ENCODE measurements at regions not wholly inside any gene's neighbourhood (a gene's known extent, or its start where the extent isn't known, plus 50 kb on each side); places are given as distances from the start of the nearest gene placed in this dataset.

GRCh38 chr2:236745420-236746210 lies 176.0 kb downstream of the ACKR3 start:
- no peak for DNase-seq (ENCODE audit: low spot score)

- no peak for DNase-seq (ENCODE audit: low spot score)
Observed at GRCh38 chr2:236746833-236747232, 177.2 kb downstream of the ACKR3 start.

DNA sequence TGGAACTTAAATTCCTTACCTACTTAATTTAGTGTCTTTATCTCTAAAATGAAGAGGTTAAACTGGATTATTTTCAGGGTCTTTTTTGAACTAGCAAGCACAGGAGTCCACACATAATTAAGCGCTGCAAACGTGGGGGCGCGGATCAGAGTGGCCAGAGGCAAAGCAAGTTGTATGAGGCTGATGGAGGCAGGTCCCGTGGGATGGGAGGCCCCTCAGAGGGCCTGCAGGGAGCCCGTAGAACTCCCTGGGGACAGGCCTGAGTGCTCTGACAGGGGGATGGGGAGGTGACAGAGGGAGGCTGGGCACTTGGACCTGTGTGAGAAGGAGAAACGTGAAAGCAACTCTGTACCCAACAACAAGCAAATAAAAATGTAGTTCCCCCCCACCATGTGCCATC lies 177.8 kb downstream of the ACKR3 start:
- no peak for DNase-seq (ENCODE audit: low spot score)

DNA sequence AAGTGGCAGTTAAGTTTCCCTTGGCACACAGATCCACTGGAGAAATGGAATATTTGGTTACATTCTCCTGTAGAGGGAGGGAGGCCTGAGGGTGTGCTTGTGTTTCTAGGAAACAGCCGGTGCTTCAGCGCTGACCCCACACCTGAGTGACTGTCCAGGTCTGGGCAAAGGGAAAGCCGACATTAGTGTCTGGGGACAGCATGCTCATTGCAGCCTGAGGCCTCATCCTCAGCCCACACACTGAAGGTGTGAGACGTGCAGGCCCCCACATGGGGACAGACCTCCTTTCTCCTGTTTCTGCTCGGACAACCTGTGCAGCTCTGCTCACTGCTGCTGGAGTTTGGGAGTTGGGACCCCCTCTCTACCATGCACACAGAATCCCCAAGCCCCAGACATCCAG lies 178.3 kb downstream of the ACKR3 start:
- no peak for DNase-seq (ENCODE audit: low spot score)

DNA sequence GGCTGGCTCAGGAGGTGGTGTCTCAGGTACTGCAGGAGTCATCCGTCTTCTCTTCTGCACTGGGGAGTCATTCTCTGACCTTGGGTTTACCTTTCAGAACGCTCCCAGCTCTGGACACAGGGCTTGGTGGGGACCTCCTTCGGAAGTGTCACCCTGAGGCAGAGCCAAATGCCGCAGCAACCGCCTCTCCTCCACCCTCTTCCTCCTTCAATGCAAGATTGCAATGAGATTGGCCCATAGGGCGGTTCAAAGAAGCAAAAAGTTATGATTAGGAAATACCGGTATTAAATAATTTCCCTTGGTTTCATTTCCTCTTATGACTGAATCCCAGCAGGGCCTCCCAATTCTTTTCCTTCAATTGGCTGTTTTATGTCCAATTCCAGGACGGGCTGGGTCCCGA lies 178.8 kb downstream of the ACKR3 start:
- no peak for DNase-seq (ENCODE audit: low spot score)

DNA sequence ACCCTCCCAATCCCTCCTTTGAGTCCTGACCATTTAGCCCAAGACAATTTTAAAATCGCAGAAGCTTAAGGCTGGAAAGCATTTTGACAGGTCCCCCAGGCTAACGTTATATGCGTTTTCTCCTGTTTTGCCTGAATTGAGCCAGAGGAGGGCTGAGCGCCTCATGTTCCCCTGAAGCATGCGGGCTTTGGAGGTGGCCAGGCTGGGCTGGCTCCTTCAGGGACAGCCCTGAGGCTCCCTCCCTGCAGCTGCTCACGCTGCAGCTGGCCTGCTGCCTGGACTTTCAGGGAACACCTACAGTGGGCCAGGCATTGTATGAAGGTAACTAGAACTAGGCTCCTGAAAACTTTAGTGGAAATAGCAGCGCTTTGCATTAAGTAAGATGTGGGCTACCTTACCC lies 179.2 kb downstream of the ACKR3 start:
- DNase-seq (ENCODE audit: low spot score) = no peak

DNA sequence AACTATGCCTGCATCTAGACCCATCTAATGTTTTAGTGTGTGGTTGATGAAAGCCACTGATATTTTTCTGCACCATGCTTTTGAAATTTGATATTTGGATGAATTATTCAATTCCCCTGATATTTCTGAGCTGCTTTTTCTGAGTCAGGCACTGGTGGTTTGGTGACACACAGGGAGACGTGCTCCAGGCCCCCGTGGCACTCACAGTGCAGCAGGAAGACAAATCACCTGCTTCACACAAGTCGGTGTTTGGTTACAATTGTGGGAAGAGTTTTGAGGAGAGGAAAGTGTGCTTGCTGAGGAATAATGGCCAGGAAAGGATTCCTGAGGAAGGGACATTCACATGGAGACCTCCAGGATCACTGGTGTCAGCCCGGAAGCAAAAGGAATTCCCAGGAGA lies 179.7 kb downstream of the ACKR3 start:
- no peak for DNase-seq (ENCODE audit: low spot score)

GRCh38 chr2:236752096-236752495 lies 182.5 kb downstream of the ACKR3 start:
- DNase-seq (ENCODE audit: low spot score) = no peak

DNA sequence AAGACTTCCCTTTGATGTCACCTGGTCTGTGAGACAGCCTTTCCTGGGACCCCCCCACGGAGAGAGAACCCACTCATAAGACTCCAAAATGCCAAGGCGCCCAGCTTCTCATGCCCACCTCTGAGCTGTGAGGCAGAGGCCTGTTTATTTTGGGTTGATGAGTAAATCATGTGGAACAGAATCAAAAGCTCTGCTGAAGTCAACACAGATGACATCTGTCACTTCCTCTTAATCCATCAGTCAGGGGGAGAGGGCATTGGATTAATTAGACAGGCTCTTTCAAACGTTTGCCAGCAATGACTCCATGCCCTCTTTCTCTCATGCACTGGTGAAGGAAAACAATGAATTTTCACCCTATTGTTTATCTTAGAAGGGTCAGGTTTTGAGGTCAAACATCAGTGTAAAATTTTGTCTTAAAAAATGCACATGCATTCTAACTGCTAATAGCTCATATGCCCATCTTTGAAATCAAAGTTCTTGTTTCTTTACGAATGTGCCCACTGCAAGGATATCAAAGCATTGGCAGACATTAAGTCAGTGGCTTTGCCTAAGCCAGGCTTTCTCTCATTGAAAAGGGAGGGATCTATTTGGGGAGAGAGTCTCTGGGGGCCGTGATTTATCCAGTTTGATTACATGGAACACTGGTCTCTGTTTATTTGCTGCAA lies 184.1 kb downstream of the ACKR3 start:
- DNase-seq (ENCODE audit: low spot score) = no peak

DNA sequence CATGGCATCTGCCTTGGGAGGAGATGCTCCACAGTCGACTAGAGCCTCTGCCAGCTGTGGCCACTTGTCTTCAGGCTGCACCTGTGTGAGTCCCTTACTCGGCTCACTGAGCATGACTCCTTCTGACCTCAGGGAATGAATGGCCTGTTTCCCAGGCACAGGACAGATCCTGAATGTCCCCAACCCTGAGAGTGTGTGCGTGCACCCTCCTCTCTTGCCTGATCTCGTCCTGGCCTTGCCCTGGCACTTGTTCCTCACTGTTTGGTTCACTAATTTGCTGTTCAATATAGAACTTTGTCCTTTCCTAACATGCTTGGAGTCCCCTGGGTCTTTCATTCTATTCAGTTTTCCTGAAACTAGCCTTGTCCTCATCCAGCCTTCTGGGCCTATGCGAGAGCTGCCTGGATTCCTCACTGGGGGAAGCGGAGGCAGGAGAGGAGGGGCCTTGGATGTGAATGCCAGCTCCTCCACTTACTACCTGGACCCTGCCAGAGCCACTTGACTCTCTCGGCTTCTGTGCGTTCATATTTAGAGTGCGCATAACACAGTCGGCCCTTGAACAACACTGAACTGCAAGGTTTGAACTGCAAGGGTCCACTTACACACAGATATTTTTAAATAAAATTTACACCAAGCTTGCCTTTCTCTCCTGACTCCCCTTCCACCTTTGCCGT lies 184.8 kb downstream of the ACKR3 start:
- DNase-seq (ENCODE audit: low spot score) = no peak

GRCh38 chr2:236755278-236755840 lies 185.7 kb downstream of the ACKR3 start:
- DNase-seq (ENCODE audit: low spot score) = no peak

DNA sequence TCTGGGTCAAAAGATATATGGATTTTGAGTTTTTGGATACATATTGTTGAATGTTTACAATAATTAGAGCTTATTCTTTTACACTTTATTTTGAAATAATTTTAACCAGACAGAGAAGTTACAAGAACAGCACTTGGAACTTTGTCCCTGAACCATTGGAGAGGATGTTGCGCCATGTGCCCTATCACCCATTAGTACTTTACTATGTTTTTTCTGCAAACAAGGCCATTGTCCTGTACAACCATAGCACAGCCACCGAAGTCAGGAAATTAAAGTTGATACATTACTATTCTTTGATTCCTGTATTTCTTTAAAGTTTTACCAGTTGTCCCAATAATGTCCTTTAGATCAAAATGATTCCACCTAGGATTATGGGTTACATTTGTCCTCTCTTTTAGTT lies 188.8 kb downstream of the ACKR3 start:
- DNase-seq (ENCODE audit: low spot score) = no peak

GRCh38 chr2:236760246-236760645 lies 190.6 kb downstream of the ACKR3 start:
- DNase-seq (ENCODE audit: low spot score) = no peak

- DNase-seq (ENCODE audit: low spot score) = no peak
Observed at GRCh38 chr2:236761358-236761757, 191.7 kb downstream of the ACKR3 start.

DNA sequence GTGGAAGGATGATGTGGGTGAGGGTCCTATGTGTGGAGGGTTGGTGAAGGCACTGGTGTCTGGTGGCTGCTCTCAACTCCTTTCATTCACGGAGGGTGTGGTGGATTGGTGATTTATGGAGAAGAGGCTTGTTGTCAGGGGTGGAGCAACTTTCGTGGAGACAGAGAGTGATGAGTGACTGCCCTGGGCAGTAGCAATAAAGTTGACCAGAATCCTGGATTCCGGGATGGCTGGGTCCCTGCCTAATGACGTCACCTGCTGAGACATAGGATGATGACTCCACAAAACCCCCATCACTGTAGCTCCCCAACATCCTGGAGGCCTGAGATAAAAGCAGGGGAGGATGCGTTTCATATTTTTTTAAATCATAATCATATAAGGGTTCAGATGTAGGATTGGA lies 193.0 kb downstream of the ACKR3 start:
- no peak for DNase-seq (ENCODE audit: low spot score)

DNA sequence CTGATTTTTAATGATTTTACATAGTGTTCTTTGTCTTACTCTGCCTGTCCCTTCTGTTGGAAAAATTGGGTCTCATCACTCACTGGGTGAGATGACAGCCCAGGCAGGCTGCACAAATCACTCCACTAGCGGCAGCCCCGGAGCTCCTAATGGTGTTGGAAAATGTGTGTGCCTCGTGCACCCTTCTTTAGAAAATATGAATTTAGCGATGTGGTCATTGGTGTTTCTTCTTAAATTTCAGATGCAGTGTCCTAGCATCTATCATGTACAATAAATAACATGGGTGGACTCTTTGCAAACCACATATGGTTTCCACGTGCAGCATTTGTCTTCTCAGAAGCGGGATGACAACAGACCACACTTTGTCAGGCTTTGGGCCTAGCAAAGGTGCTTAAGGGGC lies 194.2 kb downstream of the ACKR3 start:
- DNase-seq (ENCODE audit: low spot score) = no peak

DNA sequence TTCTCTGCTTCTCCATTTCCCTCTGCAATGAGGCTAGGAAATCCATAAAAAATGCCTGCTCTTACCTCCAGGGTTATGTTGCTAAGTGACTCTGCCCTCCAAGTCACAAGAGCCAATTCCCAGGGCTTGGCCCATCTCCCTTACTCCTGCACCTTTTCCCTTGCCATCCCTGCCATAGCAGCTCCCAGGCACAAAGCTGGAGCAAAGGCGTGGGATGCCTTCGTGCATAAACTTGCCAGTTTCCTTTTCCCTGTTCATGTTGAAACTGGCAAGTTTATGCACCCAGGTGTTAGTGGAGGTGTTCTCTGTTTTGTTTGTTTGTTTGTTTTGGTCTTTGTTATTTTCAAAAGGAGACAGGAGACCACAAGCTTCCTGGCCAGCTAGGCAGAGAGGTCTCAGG lies 195.1 kb downstream of the ACKR3 start:
- no peak for DNase-seq (ENCODE audit: low spot score)

GRCh38 chr2:236765478-236765877 lies 195.9 kb downstream of the ACKR3 start:
- DNase-seq (ENCODE audit: low spot score) = no peak

DNA sequence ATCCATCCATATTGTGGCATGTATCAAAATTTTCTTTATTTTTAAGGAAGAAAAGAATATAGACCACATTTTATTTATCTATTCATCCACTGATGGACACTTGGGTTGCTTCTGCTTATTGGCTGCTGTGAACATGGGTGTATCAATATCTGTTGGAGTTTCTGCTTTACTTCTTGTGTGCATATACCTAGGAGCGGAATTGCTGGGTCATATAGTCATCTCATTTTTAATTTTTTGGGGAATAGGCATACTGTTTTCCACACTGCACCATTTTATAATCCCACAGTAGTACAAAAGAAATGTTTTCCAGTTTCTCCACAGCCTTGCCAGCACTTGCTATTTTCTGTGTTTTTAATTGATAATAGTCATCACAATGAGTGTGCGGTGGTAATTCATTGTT lies 197.2 kb downstream of the ACKR3 start:
- DNase-seq (ENCODE audit: low spot score) = no peak

DNA sequence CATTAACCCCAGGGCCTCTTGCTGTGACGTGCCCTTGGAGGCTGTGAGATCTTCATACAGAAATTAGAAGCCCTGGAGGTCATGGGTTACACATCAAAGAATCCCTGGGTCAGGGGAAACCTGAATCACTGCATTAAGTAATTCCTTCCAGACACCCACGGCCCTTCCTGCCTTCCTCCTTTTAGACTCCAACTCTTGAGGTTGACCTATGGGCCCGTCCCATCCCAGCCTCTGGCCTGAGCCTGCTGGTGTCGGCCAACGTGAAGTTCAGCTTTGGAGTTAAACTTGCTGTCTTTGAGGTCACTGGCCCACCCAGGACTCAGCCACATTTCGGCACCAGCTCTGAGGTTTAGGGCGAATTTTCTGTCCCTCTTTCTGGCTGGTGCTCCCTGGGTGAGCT lies 198.3 kb downstream of the ACKR3 start:
- DNase-seq (ENCODE audit: low spot score) = no peak

DNA sequence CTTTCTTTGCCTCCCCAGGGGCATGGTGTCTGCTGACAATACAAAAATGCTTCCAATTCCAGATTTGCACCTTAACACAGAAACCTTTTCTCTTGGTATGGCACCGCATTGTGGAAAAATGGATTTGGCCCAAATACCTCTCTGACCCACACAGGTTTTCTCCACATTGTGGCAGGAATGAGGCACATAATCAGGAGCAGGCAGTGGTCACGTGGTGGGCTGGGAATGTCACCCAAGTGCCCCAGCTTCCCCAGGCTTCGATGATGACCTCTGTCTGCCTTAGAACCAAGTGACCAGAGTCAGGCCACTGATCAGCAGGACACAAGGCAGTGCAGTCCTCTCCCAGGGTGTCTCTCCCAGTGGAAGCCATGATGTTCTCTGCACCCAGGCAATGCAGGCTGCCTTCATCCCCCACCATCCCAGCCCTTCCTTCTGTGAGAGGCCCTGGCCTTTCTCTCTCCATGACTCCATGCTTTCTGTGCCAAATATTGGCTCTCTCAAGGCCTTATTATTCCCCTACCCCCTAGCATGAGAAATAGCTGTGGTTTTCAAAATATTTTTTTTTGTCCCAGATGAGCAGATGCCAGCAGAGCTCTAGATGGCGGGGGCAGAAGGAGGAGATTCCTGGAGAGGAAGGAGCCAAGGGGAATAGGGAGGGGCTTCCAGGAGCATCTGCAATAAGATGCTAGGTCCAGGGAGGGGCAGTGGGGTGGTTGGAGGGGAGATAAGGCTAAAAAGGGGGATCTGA lies 198.9 kb downstream of the ACKR3 start:
- DNase-seq (ENCODE audit: low spot score) = no peak

- no peak for DNase-seq (ENCODE audit: low spot score)
Observed at GRCh38 chr2:236769981-236770671, 200.5 kb downstream of the ACKR3 start.

Measured in pons (tissue), 1 donor.